Parathyroid adenoma (tissue), 2 donors: ENCODE measurements at regions not wholly inside any gene's neighbourhood (a gene's known extent, or its start where the extent isn't known, plus 50 kb on each side); places are given as distances from the start of the nearest gene placed in this dataset.

Experiments used
- H2AFZ ChIP-seq: fragments of 300-600 bp; sonication (generic); one replicate; pipeline ENCODE4 v1.7.0; 2017; ENCODE audit warnings: antibody characterized with exemption, mild to moderate bottlenecking
- H3K27ac ChIP-seq: fragments of 300-600 bp; sonication (generic); one replicate; pipeline ENCODE4 v1.7.0; 2017
- H3K27me3 ChIP-seq: fragments of 300-600 bp; sonication (generic); one replicate; pipeline ENCODE4 v1.7.0; 2017; ENCODE audit warnings: low read length; ENCODE audit not compliant: control insufficient read depth, insufficient read depth
- H3K36me3 ChIP-seq: fragments of 300-600 bp; sonication (generic); one replicate; pipeline ENCODE4 v1.7.0; 2017; ENCODE audit warnings: low read length; ENCODE audit not compliant: control insufficient read depth, insufficient read depth
- H3K4me1 ChIP-seq: fragments of 300-600 bp; sonication (generic); one replicate; pipeline ENCODE4 v1.7.0; 2017; ENCODE audit warnings: control low read depth
- H3K4me2 ChIP-seq: fragments of 300-600 bp; sonication (generic); one replicate; pipeline ENCODE4 v1.7.0; 2017; ENCODE audit warnings: low read length
- H3K4me3 ChIP-seq: fragments of 300-600 bp; sonication (generic); one replicate; pipeline ENCODE4 v1.7.0; 2017; ENCODE audit warnings: low read depth, low read length
- H3K79me2 ChIP-seq: fragments of 300-600 bp; sonication (generic); one replicate; pipeline ENCODE4 v1.7.0; 2017; ENCODE audit warnings: control low read depth
- H3K9ac ChIP-seq: fragments of 300-600 bp; sonication (generic); one replicate; pipeline ENCODE4 v1.7.0; 2017; ENCODE audit warnings: mild to moderate bottlenecking
- H3K9me3 ChIP-seq: fragments of 300-600 bp; sonication (generic); one replicate; pipeline ENCODE4 v1.7.0; 2017; ENCODE audit warnings: low read length; ENCODE audit not compliant: control insufficient read depth
- TF ChIP-seq, protein P1 (sequence below): fragments of 300-600 bp; sonication (generic); IDR thresholded peaks from one replicate; pipeline ENCODE4 v1.7.0; 2017; ENCODE audit warnings: antibody characterized with exemption, mild to moderate bottlenecking
- donor health status: primary hyperparathyroidism.

DNA sequence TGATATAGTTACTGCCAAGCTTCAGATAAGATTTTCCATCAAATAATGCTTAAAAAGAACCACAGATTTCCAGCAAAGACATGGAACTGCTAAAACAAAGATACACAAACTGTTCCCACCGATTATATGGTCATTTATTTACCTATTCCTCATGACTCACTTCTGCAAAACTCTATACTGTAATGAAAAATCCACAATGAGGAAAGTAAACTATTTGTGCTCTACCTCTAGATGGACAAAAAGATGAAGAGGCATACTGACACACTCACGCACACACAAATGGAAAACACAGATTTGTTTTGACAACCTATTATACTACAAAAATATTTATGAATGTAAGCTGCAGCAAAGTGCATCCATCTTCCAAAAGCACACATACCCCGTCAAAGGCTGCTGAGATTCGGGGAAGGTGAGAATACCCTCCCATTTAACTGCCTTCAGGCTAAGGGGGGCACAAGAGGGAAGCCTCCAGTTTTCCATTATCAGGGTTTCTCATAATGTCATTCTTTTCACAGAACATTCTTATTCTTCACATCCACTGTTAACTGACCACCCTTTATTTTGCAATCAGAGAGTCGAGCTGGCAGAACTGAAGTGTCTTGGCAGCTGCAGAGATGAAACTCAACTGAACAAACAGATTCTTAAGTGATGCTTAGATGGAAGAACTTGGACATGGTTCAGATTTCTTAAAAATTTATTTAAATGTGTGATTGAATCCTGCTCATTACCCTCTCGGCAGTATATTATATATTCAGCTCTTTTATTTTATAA lies 115.9 kb upstream of the TANK start:
- H3K27me3 ChIP-seq: no peaks in the 10 kb centered on the region
- H3K4me3 ChIP-seq: no peak overlapping the region
- H3K4me2 ChIP-seq: no peak overlapping the region
- no peak overlapping the region for H3K27ac ChIP-seq
- no peak overlapping the region for H3K9ac ChIP-seq
- no peaks in the 10 kb centered on the region for H3K9me3 ChIP-seq
- no peaks in the 10 kb centered on the region for H3K4me1 ChIP-seq
- TF ChIP-seq, protein P1, sequence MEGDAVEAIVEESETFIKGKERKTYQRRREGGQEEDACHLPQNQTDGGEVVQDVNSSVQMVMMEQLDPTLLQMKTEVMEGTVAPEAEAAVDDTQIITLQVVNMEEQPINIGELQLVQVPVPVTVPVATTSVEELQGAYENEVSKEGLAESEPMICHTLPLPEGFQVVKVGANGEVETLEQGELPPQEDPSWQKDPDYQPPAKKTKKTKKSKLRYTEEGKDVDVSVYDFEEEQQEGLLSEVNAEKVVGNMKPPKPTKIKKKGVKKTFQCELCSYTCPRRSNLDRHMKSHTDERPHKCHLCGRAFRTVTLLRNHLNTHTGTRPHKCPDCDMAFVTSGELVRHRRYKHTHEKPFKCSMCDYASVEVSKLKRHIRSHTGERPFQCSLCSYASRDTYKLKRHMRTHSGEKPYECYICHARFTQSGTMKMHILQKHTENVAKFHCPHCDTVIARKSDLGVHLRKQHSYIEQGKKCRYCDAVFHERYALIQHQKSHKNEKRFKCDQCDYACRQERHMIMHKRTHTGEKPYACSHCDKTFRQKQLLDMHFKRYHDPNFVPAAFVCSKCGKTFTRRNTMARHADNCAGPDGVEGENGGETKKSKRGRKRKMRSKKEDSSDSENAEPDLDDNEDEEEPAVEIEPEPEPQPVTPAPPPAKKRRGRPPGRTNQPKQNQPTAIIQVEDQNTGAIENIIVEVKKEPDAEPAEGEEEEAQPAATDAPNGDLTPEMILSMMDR: no peak
- H3K36me3 ChIP-seq: no peaks in the 10 kb centered on the region
- H3K79me2 ChIP-seq: no peaks in the 10 kb centered on the region
- H2AFZ ChIP-seq: no peak overlapping the region

DNA sequence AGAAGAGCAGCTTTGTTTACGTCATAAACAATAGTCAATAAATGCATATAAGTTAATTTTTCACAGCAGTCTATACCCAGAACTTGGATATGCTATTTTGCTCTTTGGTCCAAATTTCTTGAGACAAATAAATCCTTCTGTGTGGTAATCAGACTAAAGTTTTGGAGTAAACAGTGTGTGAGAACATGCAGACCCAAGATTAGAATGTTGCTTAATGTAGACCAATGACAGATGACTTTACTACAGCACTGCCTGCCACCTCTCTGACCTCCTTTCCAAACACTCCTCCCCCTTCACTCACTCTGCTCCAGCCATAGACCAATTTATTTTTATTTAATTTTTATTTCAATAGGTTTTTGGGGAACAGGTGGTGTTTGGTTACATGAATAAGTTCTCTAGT lies 115.3 kb upstream of the TANK start:
- no peaks in the 10 kb centered on the region for H3K79me2 ChIP-seq
- no peaks in the 10 kb centered on the region for H3K27me3 ChIP-seq
- no peaks in the 10 kb centered on the region for H3K9me3 ChIP-seq
- no peak overlapping the region for H3K4me3 ChIP-seq
- TF ChIP-seq, protein P1: no peak
- no peak overlapping the region for H3K4me2 ChIP-seq
- H3K9ac ChIP-seq: no peak overlapping the region
- H2AFZ ChIP-seq: no peak overlapping the region
- H3K36me3 ChIP-seq: no peaks in the 10 kb centered on the region
- no peaks in the 10 kb centered on the region for H3K4me1 ChIP-seq
- no peak overlapping the region for H3K27ac ChIP-seq

DNA sequence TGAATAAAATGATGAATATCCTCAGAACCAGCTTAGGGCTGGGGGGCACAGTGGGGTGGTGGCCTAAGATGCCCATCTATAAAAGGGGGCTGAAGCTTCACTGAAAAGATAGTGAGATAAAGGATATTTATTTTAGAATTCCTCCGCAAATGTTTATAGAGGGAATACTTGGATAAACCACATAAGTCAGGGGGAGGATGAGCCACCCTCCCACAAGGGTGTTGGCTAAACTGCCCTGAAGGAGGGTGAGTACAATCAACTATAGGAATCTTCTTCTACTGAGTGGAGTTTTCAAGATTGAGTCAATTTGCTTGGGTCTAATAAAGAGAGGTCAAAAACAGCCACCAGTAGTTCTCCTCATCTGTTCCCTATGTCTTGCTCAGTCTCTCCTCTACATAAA lies 114.5 kb upstream of the TANK start:
- TF ChIP-seq, protein P1: no peak
- no peak overlapping the region for H3K27ac ChIP-seq
- no peaks in the 10 kb centered on the region for H3K4me1 ChIP-seq
- no peaks in the 10 kb centered on the region for H3K79me2 ChIP-seq
- no peak overlapping the region for H2AFZ ChIP-seq
- no peaks in the 10 kb centered on the region for H3K27me3 ChIP-seq
- no peak overlapping the region for H3K4me2 ChIP-seq
- H3K9ac ChIP-seq: no peak overlapping the region
- no peaks in the 10 kb centered on the region for H3K36me3 ChIP-seq
- no peaks in the 10 kb centered on the region for H3K9me3 ChIP-seq
- no peak overlapping the region for H3K4me3 ChIP-seq

DNA sequence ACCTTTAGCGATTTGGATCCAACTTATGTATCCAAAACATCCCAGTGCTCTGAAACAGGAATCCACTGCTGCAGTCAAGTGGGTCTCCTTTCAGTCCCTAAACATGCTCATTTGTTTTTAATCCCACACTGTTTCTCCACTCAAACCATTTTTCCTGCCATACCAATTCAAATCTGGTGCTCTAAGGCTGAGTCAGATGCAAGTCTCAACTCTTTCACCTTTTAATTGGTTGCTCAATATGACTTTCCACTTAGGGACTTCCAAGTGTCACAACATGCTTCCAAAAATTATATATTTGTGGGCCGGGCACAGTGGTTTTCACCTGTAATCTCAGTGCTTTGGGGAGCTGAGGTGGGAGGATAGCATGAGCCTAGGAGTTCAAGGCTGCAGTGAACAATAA lies 113.4 kb upstream of the TANK start:
- Histone ChIP-seq H2AFZ (no peak overlapping the region), H3K4me1 (no peaks in the 10 kb centered on the region), H3K79me2 (no peaks in the 10 kb centered on the region), H3K4me2 (no peak overlapping the region), H3K9me3 (no peaks in the 10 kb centered on the region), H3K27me3 (no peaks in the 10 kb centered on the region), H3K4me3 (no peak overlapping the region), H3K36me3 (no peaks in the 10 kb centered on the region), H3K27ac (no peak overlapping the region), H3K9ac (no peak overlapping the region)
- TF ChIP-seq, protein P1: no peak

DNA sequence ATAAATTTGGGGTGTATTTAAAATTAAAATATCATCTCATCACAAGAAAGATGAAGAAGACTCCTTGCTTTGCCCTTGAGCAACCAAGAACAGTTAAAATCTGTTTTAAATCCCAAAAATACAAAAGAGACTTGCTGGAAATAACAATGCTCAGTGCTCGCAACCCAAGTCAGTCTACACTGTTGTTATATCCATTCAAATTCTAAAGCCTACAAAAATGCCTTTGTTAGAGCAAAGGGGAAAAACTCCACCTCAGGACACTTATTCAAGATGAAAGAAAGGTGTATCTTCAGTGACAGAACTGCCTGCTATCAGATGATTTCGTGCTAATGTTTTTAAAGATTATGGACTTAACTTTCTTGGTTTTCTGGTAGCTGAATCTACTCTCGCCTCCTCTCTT lies 111.9 kb upstream of the TANK start:
- no peaks in the 10 kb centered on the region for H3K4me1 ChIP-seq
- TF ChIP-seq, protein P1: no peak
- H3K79me2 ChIP-seq: no peaks in the 10 kb centered on the region
- H3K36me3 ChIP-seq: no peaks in the 10 kb centered on the region
- H3K4me3 ChIP-seq: no peak overlapping the region
- H3K4me2 ChIP-seq: no peak overlapping the region
- H2AFZ ChIP-seq: no peak overlapping the region
- H3K27ac ChIP-seq: no peak overlapping the region
- H3K27me3 ChIP-seq: no peaks in the 10 kb centered on the region
- no peaks in the 10 kb centered on the region for H3K9me3 ChIP-seq
- H3K9ac ChIP-seq: no peak overlapping the region
